ENCODE measurements at regions not wholly inside any gene's neighbourhood (a gene's known extent, or its start where the extent isn't known, plus 50 kb on each side); places are given as distances from the start of the nearest gene placed in this dataset.

DNA sequence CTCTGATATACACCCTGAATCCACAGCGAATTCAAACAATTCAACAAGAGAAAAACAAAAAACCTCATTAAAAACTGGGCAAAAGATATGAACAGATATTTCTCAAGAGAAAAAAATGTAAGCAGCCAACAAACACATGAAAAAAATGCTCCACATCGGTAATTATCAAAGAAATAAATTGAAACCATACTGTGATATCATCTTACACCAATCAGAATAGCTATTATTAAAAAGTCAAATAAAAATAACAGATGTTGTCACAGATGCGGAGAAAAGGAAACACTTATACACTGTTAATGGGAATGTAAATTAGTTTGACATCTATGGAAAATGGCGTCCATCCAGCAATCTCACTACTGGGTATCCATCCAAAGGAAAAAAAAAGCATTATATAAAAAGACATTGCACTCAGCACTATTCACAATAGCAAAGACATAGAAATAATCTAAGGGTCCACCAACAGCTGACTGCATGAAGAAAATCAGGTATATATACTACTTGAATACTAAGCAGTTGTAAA is 1495.0 kb upstream of the PCDH20 start:
- no peak for TF ChIP-seq ZNF274 (IDR thresholded peaks at IDR 0.05; ENCODE audit: low read depth, low read length)
- TF ChIP-seq YY1 (IDR thresholded peaks at IDR 0.05; ENCODE audit: insufficient read depth, insufficient read length): no peak
- no peak for TF ChIP-seq SUZ12 (IDR thresholded peaks at IDR 0.05; ENCODE audit: extremely low read depth, insufficient read depth, insufficient read length)
